ENCODE measurements at regions not wholly inside any gene's neighbourhood (a gene's known extent, or its start where the extent isn't known, plus 50 kb on each side); places are given as distances from the start of the nearest gene placed in this dataset.

DNA sequence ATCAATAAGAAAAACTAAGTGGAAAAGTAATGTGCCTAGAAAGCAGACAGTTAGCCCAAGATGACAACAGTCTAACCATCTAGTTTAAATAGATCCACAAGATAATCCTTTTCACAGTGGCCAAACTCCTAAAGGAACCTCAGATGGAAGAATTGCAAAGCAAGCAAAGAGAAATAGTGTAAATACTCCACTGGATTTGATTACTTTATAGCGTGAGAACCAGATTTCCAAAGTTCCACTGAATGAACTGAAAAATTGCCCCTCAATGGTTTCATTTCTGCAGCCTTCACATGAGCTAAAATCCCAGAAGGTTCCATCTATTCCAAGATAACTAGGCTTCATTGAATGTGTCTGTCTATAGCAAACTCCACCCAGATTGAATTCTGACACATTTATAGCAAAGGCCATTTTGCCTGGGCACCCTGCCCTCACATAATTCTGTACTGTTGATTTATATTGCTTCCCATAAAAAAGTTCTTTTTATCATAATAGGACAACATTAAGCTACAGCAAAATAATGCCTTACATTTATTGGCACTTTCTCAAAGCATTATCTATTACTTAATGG is 129.7 kb upstream of the THBS1 start:
- Histone ChIP-seq H4K91ac (replicated peaks; ENCODE audit: insufficient read length, low read length) (no peak overlapping the region), H3K23me2 (ENCODE audit: low read depth, low read length) (no peaks in the 10 kb centered on the region), H4K8ac (ENCODE audit: extremely low read depth, insufficient read depth, low read length) (no peak overlapping the region), H3K4me1 (replicated peaks in 1 of 4; ENCODE audit: control insufficient read depth in 3 of 4, insufficient read depth in 4 of 4, low read length in 3 of 4) (peaks cover 0 to 4% (median 0%) of the 10 kb centered on the region in 4 experiments; a peak in 3 of 7 replicates), H2AK5ac (ENCODE audit: low read depth, low read length) (no peak overlapping the region), H3K9ac (replicated peaks in 1 of 4; ENCODE audit: extremely low read depth in 1 of 4, low read depth in 3 of 4, low read length in 3 of 4) (no peak overlapping the region), H4K5ac (ENCODE audit: insufficient read length, low read depth, low read length) (no peak overlapping the region), H3K4me3 (ENCODE audit: extremely low read depth in 1 of 4, insufficient read depth in 2 of 4, low read depth in 3 of 4, low read length in 4 of 4) (no peak overlapping the region), H3K9me3 (ENCODE audit: insufficient read depth in 2 of 2, low read depth in 1 of 2, low read length in 1 of 2) (peaks cover 0 to 5% of the 10 kb centered on the region in 2 experiments; a peak in 1 of 4 replicates), H3K27me3 (replicated peaks in 1 of 4; ENCODE audit: control insufficient read depth in 3 of 4, extremely low read depth in 1 of 4, insufficient read depth in 3 of 4, low read length in 3 of 4) (no peaks in the 10 kb centered on the region), H2BK12ac (ENCODE audit: low read depth, low read length) (no peak overlapping the region), H3K27ac (ENCODE audit: low read depth, low read length) (no peak overlapping the region), H3K18ac (ENCODE audit: extremely low read depth, low read length) (no peak overlapping the region), H2BK5ac (ENCODE audit: low read depth, low read length) (no peak overlapping the region), H2BK20ac (ENCODE audit: low read length) (no peak overlapping the region), H3K79me1 (ENCODE audit: low read depth, low read length) (no peaks in the 10 kb centered on the region), H3K36me3 (ENCODE audit: control insufficient read depth in 2 of 4, insufficient read depth in 4 of 4, low read length in 3 of 4) (no peaks in the 10 kb centered on the region), H4K20me1 (replicated peaks in 1 of 2; ENCODE audit: control insufficient read depth in 1 of 2, insufficient read depth in 2 of 2, low read length in 2 of 2) (no peaks in the 10 kb centered on the region), H3K56ac (replicated peaks; ENCODE audit: insufficient read length, low read depth, low read length) (no peak overlapping the region), H2AFZ (ENCODE audit: low read length) (no peak overlapping the region), H2BK120ac (replicated peaks; ENCODE audit: low read depth, low read length) (no peak overlapping the region), H3K4ac (replicated peaks; ENCODE audit: insufficient read length, low read depth, low read length) (no peak overlapping the region), H3K14ac (ENCODE audit: insufficient read length) (no peak overlapping the region), H3K23ac (ENCODE audit: insufficient read length) (no peak overlapping the region), H3K79me2 (ENCODE audit: control insufficient read depth in 1 of 2, insufficient read depth in 2 of 2, low read length in 2 of 2) (no peaks in the 10 kb centered on the region), H2BK15ac (ENCODE audit: low read length) (no peak overlapping the region), H3K4me2 (ENCODE audit: insufficient read depth in 1 of 2, low read depth in 2 of 2, low read length in 2 of 2) (no peak overlapping the region)
- no peak for FAIRE-seq
- ChIA-PET CTCF (ENCODE audit: partially characterized antibody) (interaction anchor here (0.6 kb wide), 1 partner anchor 760 kb away, joined by 3 read pairs; no protein-coding TSS in a partner anchor), POLR2A (ENCODE audit: partially characterized antibody) (no interaction called here)
- 89% methylated on average over 1 of the region's 1 CpG; no CpG with 5 or more reads in 1 of the 2 experiments for WGBS, 2 experiments (ENCODE audit: extremely low coverage in 1 of 2, insufficient coverage in 1 of 2, insufficient read length in 1 of 2, insufficient replicate concordance in 2 of 2, low coverage in 1 of 2, low lambda C conversion rate in 2 of 2, missing lambda C conversion rate in 1 of 2)
- no peak for DNase-seq (ENCODE audit: low read depth in 1 of 2, low spot score in 2 of 2)
- TF ChIP-seq JUN (IDR thresholded peaks at IDR 0.05; ENCODE audit: low read depth, low read length) (no peak), TBP (IDR thresholded peaks at IDR 0.05; ENCODE audit: low read depth, low read length) (no peak), CEBPB (IDR thresholded peaks at IDR 0.05; ENCODE audit: low read depth, low read length) (no peak), ASH2L (IDR thresholded peaks at IDR 0.05; ENCODE audit: low read length) (no peak), NRF1 (IDR thresholded peaks at IDR 0.05; ENCODE audit: low read depth, low read length) (no peak)
- TF ChIP-seq, protein P1, sequence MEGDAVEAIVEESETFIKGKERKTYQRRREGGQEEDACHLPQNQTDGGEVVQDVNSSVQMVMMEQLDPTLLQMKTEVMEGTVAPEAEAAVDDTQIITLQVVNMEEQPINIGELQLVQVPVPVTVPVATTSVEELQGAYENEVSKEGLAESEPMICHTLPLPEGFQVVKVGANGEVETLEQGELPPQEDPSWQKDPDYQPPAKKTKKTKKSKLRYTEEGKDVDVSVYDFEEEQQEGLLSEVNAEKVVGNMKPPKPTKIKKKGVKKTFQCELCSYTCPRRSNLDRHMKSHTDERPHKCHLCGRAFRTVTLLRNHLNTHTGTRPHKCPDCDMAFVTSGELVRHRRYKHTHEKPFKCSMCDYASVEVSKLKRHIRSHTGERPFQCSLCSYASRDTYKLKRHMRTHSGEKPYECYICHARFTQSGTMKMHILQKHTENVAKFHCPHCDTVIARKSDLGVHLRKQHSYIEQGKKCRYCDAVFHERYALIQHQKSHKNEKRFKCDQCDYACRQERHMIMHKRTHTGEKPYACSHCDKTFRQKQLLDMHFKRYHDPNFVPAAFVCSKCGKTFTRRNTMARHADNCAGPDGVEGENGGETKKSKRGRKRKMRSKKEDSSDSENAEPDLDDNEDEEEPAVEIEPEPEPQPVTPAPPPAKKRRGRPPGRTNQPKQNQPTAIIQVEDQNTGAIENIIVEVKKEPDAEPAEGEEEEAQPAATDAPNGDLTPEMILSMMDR (IDR thresholded peaks at IDR 0.05; ENCODE audit: control extremely low read depth in 1 of 3, insufficient read depth in 1 of 3, low read depth in 1 of 3, low read length in 3 of 3) = no peak
